ENCODE measurements at regions not wholly inside any gene's neighbourhood (a gene's known extent, or its start where the extent isn't known, plus 50 kb on each side); places are given as distances from the start of the nearest gene placed in this dataset.

- Mint-ChIP-seq H3K4me1 (peaks cover 7 to 19% (median 14%) of the 10 kb centered on the region in 4 donors), H3K27me3 (peaks cover 26 to 49% of the 10 kb centered on the region in 2 donors), H3K4me3 (peak overlapping the region in 3 of 8 donors; percentile 7 to 63 (median 12)), H3K9me3 (no peaks in the 10 kb centered on the region), H3K27ac (no peak overlapping the region), H3K36me3 (no peaks in the 10 kb centered on the region)
- peaks cover 9% of the 10 kb centered on the region for H3K4me1 ChIP-seq (ENCODE audit: insufficient read depth, low read length)
- no peak overlapping the region for H3K4me3 ChIP-seq (ENCODE audit: low read length in 2 of 2)
- ChIA-PET CTCF (ENCODE audit: partially characterized antibody) (interaction anchor here (1.2 kb wide), 1 partner anchor 26 kb away, joined by 3 read pairs; no protein-coding TSS in a partner anchor), POLR2A (ENCODE audit: partially characterized antibody) (no interaction called here)
- peak in 4 of 5 donors; percentile 5 to 31 (median 15) for DNase-seq
- H3K9me3 ChIP-seq (ENCODE audit: control insufficient read depth in 1 of 2, low read length in 2 of 2), result no peaks in the 10 kb centered on the region
- intact Hi-C loops (cut with micrococcal nuclease), result no loop called here
- no peak overlapping the region for H3K27ac ChIP-seq (ENCODE audit: low read depth, low read length)
- no peaks in the 10 kb centered on the region for H3K27me3 ChIP-seq (ENCODE audit: insufficient read depth, low read length)
- no peaks in the 10 kb centered on the region for H3K36me3 ChIP-seq (ENCODE audit: insufficient read depth, low read length)
Measured at GRCh38 chr11:64489831-64490441, 65.8 kb upstream of the SLC22A11 start.

GRCh38 chr11:64490562-64491216 is 65.1 kb upstream of the SLC22A11 start:
- Mint-ChIP-seq H3K9me3 (no peaks in the 10 kb centered on the region), H3K4me3 (peak overlapping the region in 5 of 8 donors; percentile 34 to 69 (median 63)), H3K36me3 (no peaks in the 10 kb centered on the region), H3K27me3 (peaks cover 26 to 47% of the 10 kb centered on the region in 2 donors), H3K4me1 (peaks cover 7 to 15% (median 14%) of the 10 kb centered on the region in 4 donors), H3K27ac (no peak overlapping the region)
- Histone ChIP-seq H3K4me1 (ENCODE audit: insufficient read depth, low read length) (peaks cover 9% of the 10 kb centered on the region), H3K27me3 (ENCODE audit: insufficient read depth, low read length) (no peaks in the 10 kb centered on the region), H3K4me3 (ENCODE audit: low read length in 2 of 2) (no peak overlapping the region), H3K36me3 (ENCODE audit: insufficient read depth, low read length) (no peaks in the 10 kb centered on the region), H3K27ac (ENCODE audit: low read depth, low read length) (no peak overlapping the region), H3K9me3 (ENCODE audit: control insufficient read depth in 1 of 2, low read length in 2 of 2) (no peaks in the 10 kb centered on the region)
- intact Hi-C loops (cut with micrococcal nuclease), result no loop called here
- CTCF ChIA-PET (ENCODE audit: partially characterized antibody), result no interaction called here
- peak in 1 of 5 donors; percentile 24 for DNase-seq
- POLR2A ChIA-PET (ENCODE audit: partially characterized antibody), result no interaction called here

DNA sequence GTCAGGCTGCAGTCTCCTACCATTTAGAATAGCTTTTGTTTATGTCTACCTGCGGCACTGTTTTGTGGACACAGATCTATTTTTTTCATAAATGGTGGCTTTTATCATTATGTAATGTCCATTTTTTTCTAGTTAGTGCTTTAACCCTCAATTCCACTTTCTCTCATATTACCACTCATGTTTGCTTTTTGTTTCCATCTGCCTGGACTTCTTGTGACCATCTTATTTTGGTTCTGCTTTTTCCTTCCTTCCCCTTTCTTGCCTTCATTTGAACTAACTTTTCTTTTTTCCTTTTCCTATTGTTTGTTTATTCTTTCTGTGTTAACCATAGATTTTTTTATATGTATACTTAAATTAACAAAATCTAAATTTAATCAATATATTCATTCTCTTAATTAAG is 63.2 kb upstream of the SLC22A11 start:
- H3K9me3 ChIP-seq (ENCODE audit: control insufficient read depth in 1 of 2, low read length in 2 of 2), result no peaks in the 10 kb centered on the region
- no peak overlapping the region for H3K4me3 ChIP-seq (ENCODE audit: low read length in 2 of 2)
- Mint-ChIP-seq H3K36me3 (no peaks in the 10 kb centered on the region), H3K4me1 (peaks cover 7 to 15% (median 14%) of the 10 kb centered on the region in 4 donors), H3K27ac (no peak overlapping the region), H3K4me3 (no peak overlapping the region), H3K27me3 (peaks cover 25 to 41% of the 10 kb centered on the region in 2 donors), H3K9me3 (no peaks in the 10 kb centered on the region)
- peaks cover 9% of the 10 kb centered on the region for H3K4me1 ChIP-seq (ENCODE audit: insufficient read depth, low read length)
- H3K27me3 ChIP-seq (ENCODE audit: insufficient read depth, low read length), result no peaks in the 10 kb centered on the region
- H3K36me3 ChIP-seq (ENCODE audit: insufficient read depth, low read length), result no peaks in the 10 kb centered on the region
- DNase-seq, result no peak
- intact Hi-C loops (cut with micrococcal nuclease), result no loop called here
- no peak overlapping the region for H3K27ac ChIP-seq (ENCODE audit: low read depth, low read length)
- CTCF ChIA-PET (ENCODE audit: partially characterized antibody), result interaction anchor here (0.7 to 1.6 kb wide), 2 partner anchors 43 to 82 kb away, joined by 3 read pairs; no protein-coding TSS in a partner anchor
- POLR2A ChIA-PET (ENCODE audit: partially characterized antibody), result no interaction called here

DNA sequence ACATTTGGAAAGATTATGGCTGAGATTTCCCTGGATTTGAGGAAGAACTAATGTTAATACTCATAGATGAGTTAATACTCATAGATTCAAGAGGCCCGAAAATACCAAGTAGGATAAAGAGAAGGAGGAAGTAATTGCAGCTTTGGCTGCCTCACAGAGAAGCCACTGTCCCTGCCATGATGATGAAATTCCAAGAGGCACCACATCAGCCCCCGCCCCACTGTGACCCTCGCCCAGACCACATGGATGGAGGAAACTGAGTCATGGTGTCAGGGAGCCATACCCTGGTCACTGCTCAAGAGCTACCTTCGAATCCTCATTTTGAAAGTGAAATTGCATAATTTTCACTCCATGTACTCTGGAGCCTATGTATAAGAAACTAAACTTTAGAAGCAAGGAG is 57.6 kb upstream of the SLC22A11 start:
- no peaks in the 10 kb centered on the region for H3K4me1 ChIP-seq (ENCODE audit: insufficient read depth, low read length)
- ChIA-PET POLR2A (ENCODE audit: partially characterized antibody) (no interaction called here), CTCF (ENCODE audit: partially characterized antibody) (no interaction called here)
- intact Hi-C loops (cut with micrococcal nuclease), result no loop called here
- H3K4me3 ChIP-seq (ENCODE audit: low read length in 2 of 2), result no peak overlapping the region
- Mint-ChIP-seq H3K4me3 (no peak overlapping the region), H3K27me3 (peaks cover 23 to 24% of the 10 kb centered on the region in 2 donors), H3K9me3 (no peaks in the 10 kb centered on the region), H3K4me1 (no peaks in the 10 kb centered on the region), H3K36me3 (no peaks in the 10 kb centered on the region), H3K27ac (no peak overlapping the region)
- H3K27me3 ChIP-seq (ENCODE audit: insufficient read depth, low read length), result no peaks in the 10 kb centered on the region
- no peaks in the 10 kb centered on the region for H3K36me3 ChIP-seq (ENCODE audit: insufficient read depth, low read length)
- no peak overlapping the region for H3K27ac ChIP-seq (ENCODE audit: low read depth, low read length)
- no peaks in the 10 kb centered on the region for H3K9me3 ChIP-seq (ENCODE audit: control insufficient read depth in 1 of 2, low read length in 2 of 2)
- DNase-seq, result no peak

DNA sequence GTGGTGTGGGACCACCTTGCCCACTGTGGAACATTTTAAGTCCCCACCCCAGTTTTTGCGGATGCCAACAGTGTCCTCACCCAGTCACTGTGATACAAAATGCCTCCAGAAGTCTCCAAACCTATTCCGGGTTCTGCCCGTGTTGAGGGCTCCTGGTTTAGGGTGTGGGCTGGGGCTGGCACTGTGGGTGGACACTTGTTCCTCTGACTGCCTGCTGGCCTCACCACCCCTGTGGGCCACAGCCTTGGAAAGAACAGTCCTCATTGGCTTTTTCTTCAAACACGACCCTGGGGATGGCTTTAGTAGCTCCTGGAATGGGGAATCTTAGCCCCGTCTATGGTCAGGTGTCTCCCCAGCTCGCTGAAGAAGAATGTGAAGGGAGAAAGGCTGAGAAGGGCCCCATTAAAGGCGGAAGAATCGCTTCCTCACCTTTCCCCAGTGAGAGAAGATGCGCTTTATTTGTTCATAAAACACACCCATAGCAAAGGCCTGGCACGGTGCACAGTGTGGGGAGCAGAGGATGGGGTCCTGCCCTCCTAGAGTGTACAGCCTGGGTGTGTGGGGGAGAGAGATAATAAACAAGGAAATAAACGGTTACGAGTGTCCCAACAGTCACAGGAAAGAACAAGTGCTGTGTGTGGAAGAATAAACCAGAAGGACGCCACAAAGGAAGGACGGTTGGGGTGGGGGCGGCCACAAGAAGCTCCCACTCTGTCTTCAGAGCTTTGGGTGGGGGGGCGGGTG is 56.3 kb upstream of the SLC22A11 start:
- no peaks in the 10 kb centered on the region for H3K9me3 ChIP-seq (ENCODE audit: control insufficient read depth in 1 of 2, low read length in 2 of 2)
- intact Hi-C loops (cut with micrococcal nuclease), result no loop called here
- no peak overlapping the region for H3K27ac ChIP-seq (ENCODE audit: low read depth, low read length)
- Mint-ChIP-seq H3K27me3 (peaks cover 19 to 28% of the 10 kb centered on the region in 2 donors), H3K36me3 (no peaks in the 10 kb centered on the region), H3K4me3 (no peak overlapping the region), H3K27ac (no peak overlapping the region), H3K9me3 (peaks cover 0 to 3% (median 2%) of the 10 kb centered on the region in 8 donors), H3K4me1 (no peaks in the 10 kb centered on the region)
- ChIA-PET POLR2A (ENCODE audit: partially characterized antibody) (no interaction called here), CTCF (ENCODE audit: partially characterized antibody) (no interaction called here)
- no peaks in the 10 kb centered on the region for H3K36me3 ChIP-seq (ENCODE audit: insufficient read depth, low read length)
- no peaks in the 10 kb centered on the region for H3K4me1 ChIP-seq (ENCODE audit: insufficient read depth, low read length)
- no peak for DNase-seq
- no peaks in the 10 kb centered on the region for H3K27me3 ChIP-seq (ENCODE audit: insufficient read depth, low read length)
- H3K4me3 ChIP-seq (ENCODE audit: low read length in 2 of 2), result no peak overlapping the region

GRCh38 chr11:64500176-64501013 is 55.3 kb upstream of the SLC22A11 start:
- Mint-ChIP-seq H3K4me1 (no peaks in the 10 kb centered on the region), H3K9me3 (peaks cover 0 to 10% (median 6%) of the 10 kb centered on the region in 8 donors), H3K27ac (no peak overlapping the region), H3K36me3 (no peaks in the 10 kb centered on the region), H3K27me3 (peaks cover 14 to 25% of the 10 kb centered on the region in 2 donors), H3K4me3 (no peak overlapping the region)
- Histone ChIP-seq H3K36me3 (ENCODE audit: insufficient read depth, low read length) (no peaks in the 10 kb centered on the region), H3K4me1 (ENCODE audit: insufficient read depth, low read length) (no peaks in the 10 kb centered on the region), H3K27ac (ENCODE audit: low read depth, low read length) (no peak overlapping the region), H3K27me3 (ENCODE audit: insufficient read depth, low read length) (no peaks in the 10 kb centered on the region), H3K4me3 (ENCODE audit: low read length in 2 of 2) (no peak overlapping the region), H3K9me3 (ENCODE audit: control insufficient read depth in 1 of 2, low read length in 2 of 2) (no peaks in the 10 kb centered on the region)
- CTCF ChIA-PET (ENCODE audit: partially characterized antibody), result no interaction called here
- intact Hi-C loops (cut with micrococcal nuclease), result no loop called here
- no peak for DNase-seq
- POLR2A ChIA-PET (ENCODE audit: partially characterized antibody), result no interaction called here
